ENCODE measurements at regions not wholly inside any gene's neighbourhood (a gene's known extent, or its start where the extent isn't known, plus 50 kb on each side); places are given as distances from the start of the nearest gene placed in this dataset.

GRCh38 chr5:15203376-15203775, 296.6 kb upstream of the FBXL7 start:
- Histone ChIP-seq H2BK120ac (replicated peaks; ENCODE audit: low read depth, low read length) (no peak overlapping the region), H3K4me1 (replicated peaks in 1 of 4; ENCODE audit: control insufficient read depth in 3 of 4, insufficient read depth in 4 of 4, low read length in 3 of 4) (no peaks in the 10 kb centered on the region), H3K9me3 (ENCODE audit: insufficient read depth in 2 of 2, low read depth in 1 of 2, low read length in 1 of 2) (no peaks in the 10 kb centered on the region), H2AK5ac (ENCODE audit: low read depth, low read length) (no peak overlapping the region), H3K23ac (ENCODE audit: insufficient read length) (no peak overlapping the region), H3K4me2 (ENCODE audit: insufficient read depth in 1 of 2, low read depth in 2 of 2, low read length in 2 of 2) (no peak overlapping the region), H3K79me1 (ENCODE audit: low read depth, low read length) (no peaks in the 10 kb centered on the region), H3K4me3 (ENCODE audit: extremely low read depth in 1 of 4, insufficient read depth in 2 of 4, low read depth in 3 of 4, low read length in 4 of 4) (no peak overlapping the region), H4K8ac (ENCODE audit: extremely low read depth, insufficient read depth, low read length) (no peak overlapping the region), H3K18ac (ENCODE audit: extremely low read depth, low read length) (no peak overlapping the region), H4K20me1 (replicated peaks in 1 of 2; ENCODE audit: control insufficient read depth in 1 of 2, insufficient read depth in 2 of 2, low read length in 2 of 2) (no peaks in the 10 kb centered on the region), H2BK15ac (ENCODE audit: low read length) (no peak overlapping the region), H2BK5ac (ENCODE audit: low read depth, low read length) (no peak overlapping the region), H3K36me3 (ENCODE audit: control insufficient read depth in 2 of 4, insufficient read depth in 4 of 4, low read length in 3 of 4) (no peaks in the 10 kb centered on the region), H3K79me2 (ENCODE audit: control insufficient read depth in 1 of 2, insufficient read depth in 2 of 2, low read length in 2 of 2) (no peaks in the 10 kb centered on the region), H3K9ac (replicated peaks in 1 of 4; ENCODE audit: extremely low read depth in 1 of 4, low read depth in 3 of 4, low read length in 3 of 4) (no peak overlapping the region), H3K14ac (ENCODE audit: insufficient read length) (no peak overlapping the region), H4K5ac (ENCODE audit: insufficient read length, low read depth, low read length) (no peak overlapping the region), H3K27me3 (replicated peaks in 1 of 4; ENCODE audit: control insufficient read depth in 3 of 4, extremely low read depth in 1 of 4, insufficient read depth in 3 of 4, low read length in 3 of 4) (peaks cover 3 to 9% (median 5%) of the 10 kb centered on the region in 4 experiments; a peak in 6 of 7 replicates), H2AFZ (ENCODE audit: low read length) (no peak overlapping the region), H4K91ac (replicated peaks; ENCODE audit: insufficient read length, low read length) (no peak overlapping the region), H3K56ac (replicated peaks; ENCODE audit: insufficient read length, low read depth, low read length) (no peak overlapping the region), H2BK12ac (ENCODE audit: low read depth, low read length) (no peak overlapping the region), H3K4ac (replicated peaks; ENCODE audit: insufficient read length, low read depth, low read length) (no peak overlapping the region), H2BK20ac (ENCODE audit: low read length) (no peak overlapping the region), H3K23me2 (ENCODE audit: low read depth, low read length) (no peaks in the 10 kb centered on the region), H3K27ac (ENCODE audit: low read depth, low read length) (no peak overlapping the region)
- POLR2A ChIA-PET (ENCODE audit: partially characterized antibody): interaction anchor here (1.2 kb wide), 1 partner anchor 31 kb away, joined by 3 read pairs; no protein-coding TSS in a partner anchor
- 90% methylated on average over 1 of the region's 1 CpG; no CpG with 5 or more reads in 1 of the 2 experiments for WGBS, 2 experiments (ENCODE audit: extremely low coverage in 1 of 2, insufficient coverage in 1 of 2, insufficient read length in 1 of 2, insufficient replicate concordance in 2 of 2, low coverage in 1 of 2, low lambda C conversion rate in 2 of 2, missing lambda C conversion rate in 1 of 2)
- FAIRE-seq (no peak), DNase-seq (ENCODE audit: low read depth in 1 of 2, low spot score in 2 of 2) (no peak)
- CTCF ChIA-PET (ENCODE audit: partially characterized antibody): no interaction called here
- TF ChIP-seq, protein P1, sequence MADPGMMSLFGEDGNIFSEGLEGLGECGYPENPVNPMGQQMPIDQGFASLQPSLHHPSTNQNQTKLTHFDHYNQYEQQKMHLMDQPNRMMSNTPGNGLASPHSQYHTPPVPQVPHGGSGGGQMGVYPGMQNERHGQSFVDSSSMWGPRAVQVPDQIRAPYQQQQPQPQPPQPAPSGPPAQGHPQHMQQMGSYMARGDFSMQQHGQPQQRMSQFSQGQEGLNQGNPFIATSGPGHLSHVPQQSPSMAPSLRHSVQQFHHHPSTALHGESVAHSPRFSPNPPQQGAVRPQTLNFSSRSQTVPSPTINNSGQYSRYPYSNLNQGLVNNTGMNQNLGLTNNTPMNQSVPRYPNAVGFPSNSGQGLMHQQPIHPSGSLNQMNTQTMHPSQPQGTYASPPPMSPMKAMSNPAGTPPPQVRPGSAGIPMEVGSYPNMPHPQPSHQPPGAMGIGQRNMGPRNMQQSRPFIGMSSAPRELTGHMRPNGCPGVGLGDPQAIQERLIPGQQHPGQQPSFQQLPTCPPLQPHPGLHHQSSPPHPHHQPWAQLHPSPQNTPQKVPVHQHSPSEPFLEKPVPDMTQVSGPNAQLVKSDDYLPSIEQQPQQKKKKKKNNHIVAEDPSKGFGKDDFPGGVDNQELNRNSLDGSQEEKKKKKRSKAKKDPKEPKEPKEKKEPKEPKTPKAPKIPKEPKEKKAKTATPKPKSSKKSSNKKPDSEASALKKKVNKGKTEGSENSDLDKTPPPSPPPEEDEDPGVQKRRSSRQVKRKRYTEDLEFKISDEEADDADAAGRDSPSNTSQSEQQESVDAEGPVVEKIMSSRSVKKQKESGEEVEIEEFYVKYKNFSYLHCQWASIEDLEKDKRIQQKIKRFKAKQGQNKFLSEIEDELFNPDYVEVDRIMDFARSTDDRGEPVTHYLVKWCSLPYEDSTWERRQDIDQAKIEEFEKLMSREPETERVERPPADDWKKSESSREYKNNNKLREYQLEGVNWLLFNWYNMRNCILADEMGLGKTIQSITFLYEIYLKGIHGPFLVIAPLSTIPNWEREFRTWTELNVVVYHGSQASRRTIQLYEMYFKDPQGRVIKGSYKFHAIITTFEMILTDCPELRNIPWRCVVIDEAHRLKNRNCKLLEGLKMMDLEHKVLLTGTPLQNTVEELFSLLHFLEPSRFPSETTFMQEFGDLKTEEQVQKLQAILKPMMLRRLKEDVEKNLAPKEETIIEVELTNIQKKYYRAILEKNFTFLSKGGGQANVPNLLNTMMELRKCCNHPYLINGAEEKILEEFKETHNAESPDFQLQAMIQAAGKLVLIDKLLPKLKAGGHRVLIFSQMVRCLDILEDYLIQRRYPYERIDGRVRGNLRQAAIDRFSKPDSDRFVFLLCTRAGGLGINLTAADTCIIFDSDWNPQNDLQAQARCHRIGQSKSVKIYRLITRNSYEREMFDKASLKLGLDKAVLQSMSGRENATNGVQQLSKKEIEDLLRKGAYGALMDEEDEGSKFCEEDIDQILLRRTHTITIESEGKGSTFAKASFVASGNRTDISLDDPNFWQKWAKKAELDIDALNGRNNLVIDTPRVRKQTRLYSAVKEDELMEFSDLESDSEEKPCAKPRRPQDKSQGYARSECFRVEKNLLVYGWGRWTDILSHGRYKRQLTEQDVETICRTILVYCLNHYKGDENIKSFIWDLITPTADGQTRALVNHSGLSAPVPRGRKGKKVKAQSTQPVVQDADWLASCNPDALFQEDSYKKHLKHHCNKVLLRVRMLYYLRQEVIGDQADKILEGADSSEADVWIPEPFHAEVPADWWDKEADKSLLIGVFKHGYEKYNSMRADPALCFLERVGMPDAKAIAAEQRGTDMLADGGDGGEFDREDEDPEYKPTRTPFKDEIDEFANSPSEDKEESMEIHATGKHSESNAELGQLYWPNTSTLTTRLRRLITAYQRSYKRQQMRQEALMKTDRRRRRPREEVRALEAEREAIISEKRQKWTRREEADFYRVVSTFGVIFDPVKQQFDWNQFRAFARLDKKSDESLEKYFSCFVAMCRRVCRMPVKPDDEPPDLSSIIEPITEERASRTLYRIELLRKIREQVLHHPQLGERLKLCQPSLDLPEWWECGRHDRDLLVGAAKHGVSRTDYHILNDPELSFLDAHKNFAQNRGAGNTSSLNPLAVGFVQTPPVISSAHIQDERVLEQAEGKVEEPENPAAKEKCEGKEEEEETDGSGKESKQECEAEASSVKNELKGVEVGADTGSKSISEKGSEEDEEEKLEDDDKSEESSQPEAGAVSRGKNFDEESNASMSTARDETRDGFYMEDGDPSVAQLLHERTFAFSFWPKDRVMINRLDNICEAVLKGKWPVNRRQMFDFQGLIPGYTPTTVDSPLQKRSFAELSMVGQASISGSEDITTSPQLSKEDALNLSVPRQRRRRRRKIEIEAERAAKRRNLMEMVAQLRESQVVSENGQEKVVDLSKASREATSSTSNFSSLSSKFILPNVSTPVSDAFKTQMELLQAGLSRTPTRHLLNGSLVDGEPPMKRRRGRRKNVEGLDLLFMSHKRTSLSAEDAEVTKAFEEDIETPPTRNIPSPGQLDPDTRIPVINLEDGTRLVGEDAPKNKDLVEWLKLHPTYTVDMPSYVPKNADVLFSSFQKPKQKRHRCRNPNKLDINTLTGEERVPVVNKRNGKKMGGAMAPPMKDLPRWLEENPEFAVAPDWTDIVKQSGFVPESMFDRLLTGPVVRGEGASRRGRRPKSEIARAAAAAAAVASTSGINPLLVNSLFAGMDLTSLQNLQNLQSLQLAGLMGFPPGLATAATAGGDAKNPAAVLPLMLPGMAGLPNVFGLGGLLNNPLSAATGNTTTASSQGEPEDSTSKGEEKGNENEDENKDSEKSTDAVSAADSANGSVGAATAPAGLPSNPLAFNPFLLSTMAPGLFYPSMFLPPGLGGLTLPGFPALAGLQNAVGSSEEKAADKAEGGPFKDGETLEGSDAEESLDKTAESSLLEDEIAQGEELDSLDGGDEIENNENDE (IDR thresholded peaks at IDR 0.05; ENCODE audit: insufficient replicate concordance, low read length): no peak

Data from H1 (cell line).